Erythroblast (primary cell): ENCODE measurements at regions not wholly inside any gene's neighbourhood (a gene's known extent, or its start where the extent isn't known, plus 50 kb on each side); places are given as distances from the start of the nearest gene placed in this dataset.

Experiments
- GATA1 ChIP-seq: IDR thresholded peaks from 2 replicates; pipeline ENCODE4 v1.6.1; 2011; ENCODE audit warnings: low read depth, mild to moderate bottlenecking, control low read depth, low read length, moderate library complexity
- POLR2A ChIP-seq: IDR thresholded peaks from 2 replicates; pipeline ENCODE4 v1.6.1; 2011; ENCODE audit warnings: mild to moderate bottlenecking, low read length

- no peak for TF ChIP-seq POLR2A
- TF ChIP-seq GATA1, result no peak
These were observed 166.1 kb downstream of the C11orf91 start for GRCh38 chr11:33534575-33534974.
